ENCODE measurements at regions not wholly inside any gene's neighbourhood (a gene's known extent, or its start where the extent isn't known, plus 50 kb on each side); places are given as distances from the start of the nearest gene placed in this dataset.
"Not testable (repeated sequence)": the region's sequence is repeated elsewhere in the genome, so short reads cannot be mapped to it uniquely, and the experiment has no call there.

DNA sequence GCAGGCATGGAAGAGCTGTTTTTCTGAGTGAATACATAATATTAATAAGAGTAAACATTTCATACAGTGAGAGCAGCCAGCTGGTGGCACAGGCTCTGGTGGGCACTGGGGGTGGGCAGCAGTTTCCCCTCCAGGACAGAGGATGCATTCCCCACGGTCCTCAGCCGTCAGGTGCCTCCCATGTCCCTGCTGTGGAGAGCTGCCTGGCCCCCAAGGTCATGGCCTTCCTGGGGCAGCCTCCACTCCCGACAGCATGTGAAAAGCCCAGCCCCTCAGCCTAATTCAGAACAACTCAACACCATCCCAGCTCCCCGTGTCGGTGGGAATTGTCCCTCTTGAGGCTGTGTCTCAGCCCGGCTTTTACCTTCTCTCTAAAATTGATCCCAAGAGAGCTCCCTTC lies 147.4 kb downstream of the GALR1 start:
- no peak for DNase-seq
- Histone ChIP-seq H3K4me3 (ENCODE audit: insufficient read depth, low read depth, low read length, poor library complexity, severe bottlenecking) (no peak overlapping the region), H3K27ac (ENCODE audit: insufficient read depth, low read length, poor library complexity, severe bottlenecking) (no peak overlapping the region), H3K4me1 (ENCODE audit: control insufficient read depth, insufficient read depth, low read length, poor library complexity, severe bottlenecking) (no peaks in the 10 kb centered on the region), H3K27me3 (replicated peaks; ENCODE audit: control insufficient read depth, insufficient read depth, low read length, poor library complexity, severe bottlenecking) (no peaks in the 10 kb centered on the region), H3K9me3 (ENCODE audit: control insufficient read depth, low read length) (no peaks in the 10 kb centered on the region), H3K36me3 (ENCODE audit: control insufficient read depth, insufficient read depth, low read length) (no peaks in the 10 kb centered on the region)

DNA sequence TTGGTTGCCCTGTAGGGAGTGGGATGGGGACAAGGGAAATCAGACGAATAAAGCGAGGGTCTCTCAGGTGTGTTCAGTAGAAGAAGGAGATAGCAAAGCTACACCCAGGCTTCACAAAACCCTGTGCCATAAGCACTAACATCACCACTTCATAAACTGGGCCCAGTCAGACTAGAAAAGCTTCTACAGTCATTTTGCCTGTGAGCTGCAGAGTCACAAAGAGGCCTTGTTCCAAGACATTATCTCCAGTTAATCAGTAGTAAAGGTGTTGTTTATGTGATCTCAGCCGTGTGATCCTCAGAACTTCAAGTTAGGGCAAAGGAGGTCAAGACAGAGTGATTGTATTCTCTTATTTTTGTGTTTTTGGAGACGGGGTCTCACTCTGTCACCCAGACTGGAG lies 148.0 kb downstream of the GALR1 start:
- no peak for DNase-seq
- Histone ChIP-seq H3K36me3 (ENCODE audit: control insufficient read depth, insufficient read depth, low read length) (no peaks in the 10 kb centered on the region), H3K27me3 (replicated peaks; ENCODE audit: control insufficient read depth, insufficient read depth, low read length, poor library complexity, severe bottlenecking) (no peaks in the 10 kb centered on the region), H3K27ac (ENCODE audit: insufficient read depth, low read length, poor library complexity, severe bottlenecking) (no peak overlapping the region), H3K9me3 (ENCODE audit: control insufficient read depth, low read length) (no peaks in the 10 kb centered on the region), H3K4me3 (ENCODE audit: insufficient read depth, low read depth, low read length, poor library complexity, severe bottlenecking) (no peak overlapping the region), H3K4me1 (ENCODE audit: control insufficient read depth, insufficient read depth, low read length, poor library complexity, severe bottlenecking) (no peaks in the 10 kb centered on the region)

DNA sequence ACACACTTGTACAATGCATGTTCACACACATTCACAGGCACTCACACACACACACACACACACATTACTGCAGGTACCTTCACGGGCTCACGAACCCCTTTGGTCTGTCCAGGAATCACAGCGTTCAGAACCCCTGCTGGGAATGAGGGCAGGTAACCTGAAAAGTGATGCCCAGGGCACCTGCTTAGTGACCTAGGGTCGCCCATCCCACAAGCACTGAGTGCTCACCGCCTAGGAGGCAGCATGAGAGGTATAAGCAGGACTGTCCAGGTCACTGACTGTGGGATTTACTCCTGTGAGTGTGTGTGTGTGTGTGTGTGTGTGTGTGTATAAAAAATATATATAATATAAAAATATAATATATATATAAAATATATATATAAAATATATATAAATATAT lies 150.9 kb downstream of the GALR1 start:
- no peaks in the 10 kb centered on the region for H3K9me3 ChIP-seq (ENCODE audit: control insufficient read depth, low read length)
- H3K4me1 ChIP-seq (ENCODE audit: control insufficient read depth, insufficient read depth, low read length, poor library complexity, severe bottlenecking), result no peaks in the 10 kb centered on the region
- H3K36me3 ChIP-seq (ENCODE audit: control insufficient read depth, insufficient read depth, low read length), result no peaks in the 10 kb centered on the region
- no peak for DNase-seq
- H3K4me3 ChIP-seq (ENCODE audit: insufficient read depth, low read depth, low read length, poor library complexity, severe bottlenecking), result no peak overlapping the region
- H3K27ac ChIP-seq (ENCODE audit: insufficient read depth, low read length, poor library complexity, severe bottlenecking), result no peak overlapping the region
- H3K27me3 ChIP-seq (replicated peaks; ENCODE audit: control insufficient read depth, insufficient read depth, low read length, poor library complexity, severe bottlenecking), result no peaks in the 10 kb centered on the region

DNA sequence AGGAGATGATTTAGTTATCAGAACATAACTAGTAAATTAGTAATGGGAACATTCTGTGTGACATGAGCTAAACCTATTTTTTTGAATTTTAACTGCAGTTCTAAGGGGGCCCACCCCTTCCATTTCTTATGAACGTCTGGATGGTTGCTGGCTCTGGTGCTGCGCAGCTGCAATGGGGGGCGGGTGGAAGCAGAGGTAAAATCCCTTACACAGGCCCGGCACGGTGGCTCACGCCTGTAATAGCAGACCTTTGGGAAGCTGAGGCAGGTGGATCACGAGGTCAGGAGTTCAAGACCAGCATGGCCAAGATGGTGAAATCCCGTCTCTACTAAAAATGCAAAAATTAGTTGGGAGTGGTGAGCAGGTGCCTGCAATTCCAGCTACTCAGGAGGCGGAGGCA lies 151.5 kb downstream of the GALR1 start:
- H3K27me3 ChIP-seq (replicated peaks; ENCODE audit: control insufficient read depth, insufficient read depth, low read length, poor library complexity, severe bottlenecking), result no peaks in the 10 kb centered on the region
- no peak for DNase-seq
- H3K36me3 ChIP-seq (ENCODE audit: control insufficient read depth, insufficient read depth, low read length), result no peaks in the 10 kb centered on the region
- H3K4me3 ChIP-seq (ENCODE audit: insufficient read depth, low read depth, low read length, poor library complexity, severe bottlenecking), result no peak overlapping the region
- H3K9me3 ChIP-seq (ENCODE audit: control insufficient read depth, low read length), result no peaks in the 10 kb centered on the region
- H3K27ac ChIP-seq (ENCODE audit: insufficient read depth, low read length, poor library complexity, severe bottlenecking), result no peak overlapping the region
- H3K4me1 ChIP-seq (ENCODE audit: control insufficient read depth, insufficient read depth, low read length, poor library complexity, severe bottlenecking), result no peaks in the 10 kb centered on the region

DNA sequence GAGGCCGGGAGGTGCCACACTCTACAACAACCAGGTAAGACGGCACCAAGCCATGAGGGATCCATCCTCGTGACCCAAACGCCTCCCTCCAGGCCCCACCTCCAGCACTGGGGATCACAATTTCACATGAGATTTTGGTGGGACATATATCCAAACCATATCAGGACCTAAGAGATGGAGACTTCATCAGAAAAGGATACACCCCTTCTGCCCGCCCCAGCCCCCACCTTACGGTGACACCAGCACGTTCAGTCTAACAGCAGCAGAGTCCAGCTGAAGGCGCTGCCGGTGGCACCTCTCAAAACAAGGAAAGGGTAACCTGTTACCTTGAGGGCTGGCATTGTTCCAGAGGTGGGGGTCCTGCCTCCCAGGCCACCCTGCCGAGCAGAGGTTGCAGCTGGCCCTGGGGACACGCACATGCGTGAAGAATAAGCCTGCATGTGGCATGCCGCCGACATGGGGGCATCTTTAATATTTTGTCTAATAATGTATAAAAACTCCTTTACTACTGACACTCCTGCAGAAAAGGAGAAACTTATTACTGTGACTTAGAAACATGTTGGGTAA lies 154.4 kb downstream of the GALR1 start:
- Histone ChIP-seq H3K4me1 (ENCODE audit: control insufficient read depth, insufficient read depth, low read length, poor library complexity, severe bottlenecking) (no peaks in the 10 kb centered on the region), H3K27me3 (replicated peaks; ENCODE audit: control insufficient read depth, insufficient read depth, low read length, poor library complexity, severe bottlenecking) (no peaks in the 10 kb centered on the region), H3K4me3 (ENCODE audit: insufficient read depth, low read depth, low read length, poor library complexity, severe bottlenecking) (no peak overlapping the region), H3K9me3 (ENCODE audit: control insufficient read depth, low read length) (no peaks in the 10 kb centered on the region), H3K27ac (ENCODE audit: insufficient read depth, low read length, poor library complexity, severe bottlenecking) (no peak overlapping the region), H3K36me3 (ENCODE audit: control insufficient read depth, insufficient read depth, low read length) (no peaks in the 10 kb centered on the region)
- no peak for DNase-seq

DNA sequence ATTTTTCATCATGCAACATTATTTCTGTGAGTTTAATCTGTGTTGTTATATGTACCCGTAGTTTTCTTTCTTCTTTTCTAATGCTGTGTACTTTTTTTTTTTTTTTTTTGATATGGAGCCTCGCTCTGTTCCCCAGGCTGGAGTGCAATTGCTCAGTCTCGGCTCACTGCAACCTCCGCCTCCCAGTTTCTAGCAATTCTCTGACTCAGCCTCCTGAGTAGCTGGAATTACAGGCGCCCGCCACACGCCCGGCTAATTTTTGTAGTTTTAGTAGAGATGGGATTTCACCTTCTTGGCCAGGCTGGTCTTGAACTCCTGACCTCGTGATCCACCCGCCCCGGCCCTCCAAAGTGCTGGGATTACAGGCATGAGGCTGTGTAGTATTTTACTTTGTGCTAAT lies 155.4 kb downstream of the GALR1 start:
- no peak overlapping the region for H3K4me3 ChIP-seq (ENCODE audit: insufficient read depth, low read depth, low read length, poor library complexity, severe bottlenecking)
- DNase-seq, result no peak
- no peaks in the 10 kb centered on the region for H3K27me3 ChIP-seq (replicated peaks; ENCODE audit: control insufficient read depth, insufficient read depth, low read length, poor library complexity, severe bottlenecking)
- no peaks in the 10 kb centered on the region for H3K4me1 ChIP-seq (ENCODE audit: control insufficient read depth, insufficient read depth, low read length, poor library complexity, severe bottlenecking)
- H3K9me3 ChIP-seq (ENCODE audit: control insufficient read depth, low read length), result no peaks in the 10 kb centered on the region
- no peaks in the 10 kb centered on the region for H3K36me3 ChIP-seq (ENCODE audit: control insufficient read depth, insufficient read depth, low read length)
- no peak overlapping the region for H3K27ac ChIP-seq (ENCODE audit: insufficient read depth, low read length, poor library complexity, severe bottlenecking)

DNA sequence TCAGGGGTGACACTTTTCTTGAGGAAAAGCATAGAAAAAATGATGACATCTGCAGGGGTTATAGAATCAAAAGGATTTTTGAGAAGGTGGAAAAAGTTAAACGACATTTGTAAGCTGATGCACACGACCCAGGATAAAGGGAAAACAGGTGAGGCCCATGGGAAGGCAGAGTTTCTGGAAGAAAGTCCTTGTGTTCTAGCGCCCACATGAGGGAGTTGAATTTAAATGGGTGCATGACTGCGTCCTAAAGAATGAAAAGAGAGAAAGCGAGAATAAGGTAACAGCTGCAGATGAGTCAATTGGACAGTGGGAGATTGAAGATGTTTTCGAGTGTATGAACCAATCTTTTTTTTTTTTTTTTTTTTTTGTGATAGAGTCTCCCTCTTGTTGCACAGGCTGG lies 158.1 kb downstream of the GALR1 start:
- H3K9me3 ChIP-seq (ENCODE audit: control insufficient read depth, low read length), result no peaks in the 10 kb centered on the region
- H3K36me3 ChIP-seq (ENCODE audit: control insufficient read depth, insufficient read depth, low read length), result no peaks in the 10 kb centered on the region
- no peaks in the 10 kb centered on the region for H3K27me3 ChIP-seq (replicated peaks; ENCODE audit: control insufficient read depth, insufficient read depth, low read length, poor library complexity, severe bottlenecking)
- H3K4me3 ChIP-seq (ENCODE audit: insufficient read depth, low read depth, low read length, poor library complexity, severe bottlenecking), result no peak overlapping the region
- no peak for DNase-seq
- no peak overlapping the region for H3K27ac ChIP-seq (ENCODE audit: insufficient read depth, low read length, poor library complexity, severe bottlenecking)
- no peaks in the 10 kb centered on the region for H3K4me1 ChIP-seq (ENCODE audit: control insufficient read depth, insufficient read depth, low read length, poor library complexity, severe bottlenecking)

DNA sequence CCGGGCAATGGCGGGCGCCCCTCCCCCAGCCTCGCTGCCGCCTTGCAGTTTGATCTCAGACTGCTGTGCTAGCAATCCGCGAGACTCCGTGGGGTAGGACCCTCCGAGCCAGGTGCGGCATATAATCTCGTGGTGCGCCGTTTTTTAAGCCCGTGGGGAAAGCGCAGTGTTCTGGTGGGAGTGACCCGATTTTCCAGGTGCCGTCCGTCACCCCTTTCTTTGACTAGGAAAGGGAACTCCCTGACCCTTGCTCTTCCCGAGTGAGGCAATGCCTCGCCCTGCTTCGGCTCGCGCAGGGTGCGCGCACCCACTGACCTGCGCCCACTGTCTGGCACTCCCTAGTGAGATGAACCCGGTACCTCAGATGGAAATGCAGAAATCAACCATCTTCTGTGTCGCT lies 171.9 kb downstream of the GALR1 start:
- not testable (repeated sequence) for H3K36me3 ChIP-seq (ENCODE audit: control insufficient read depth, insufficient read depth, low read length); H3K4me3 ChIP-seq (ENCODE audit: insufficient read depth, low read depth, low read length, poor library complexity, severe bottlenecking); H3K4me1 ChIP-seq (ENCODE audit: control insufficient read depth, insufficient read depth, low read length, poor library complexity, severe bottlenecking); H3K27me3 ChIP-seq (replicated peaks; ENCODE audit: control insufficient read depth, insufficient read depth, low read length, poor library complexity, severe bottlenecking); DNase-seq; H3K9me3 ChIP-seq (ENCODE audit: control insufficient read depth, low read length); H3K27ac ChIP-seq (ENCODE audit: insufficient read depth, low read length, poor library complexity, severe bottlenecking)

DNA sequence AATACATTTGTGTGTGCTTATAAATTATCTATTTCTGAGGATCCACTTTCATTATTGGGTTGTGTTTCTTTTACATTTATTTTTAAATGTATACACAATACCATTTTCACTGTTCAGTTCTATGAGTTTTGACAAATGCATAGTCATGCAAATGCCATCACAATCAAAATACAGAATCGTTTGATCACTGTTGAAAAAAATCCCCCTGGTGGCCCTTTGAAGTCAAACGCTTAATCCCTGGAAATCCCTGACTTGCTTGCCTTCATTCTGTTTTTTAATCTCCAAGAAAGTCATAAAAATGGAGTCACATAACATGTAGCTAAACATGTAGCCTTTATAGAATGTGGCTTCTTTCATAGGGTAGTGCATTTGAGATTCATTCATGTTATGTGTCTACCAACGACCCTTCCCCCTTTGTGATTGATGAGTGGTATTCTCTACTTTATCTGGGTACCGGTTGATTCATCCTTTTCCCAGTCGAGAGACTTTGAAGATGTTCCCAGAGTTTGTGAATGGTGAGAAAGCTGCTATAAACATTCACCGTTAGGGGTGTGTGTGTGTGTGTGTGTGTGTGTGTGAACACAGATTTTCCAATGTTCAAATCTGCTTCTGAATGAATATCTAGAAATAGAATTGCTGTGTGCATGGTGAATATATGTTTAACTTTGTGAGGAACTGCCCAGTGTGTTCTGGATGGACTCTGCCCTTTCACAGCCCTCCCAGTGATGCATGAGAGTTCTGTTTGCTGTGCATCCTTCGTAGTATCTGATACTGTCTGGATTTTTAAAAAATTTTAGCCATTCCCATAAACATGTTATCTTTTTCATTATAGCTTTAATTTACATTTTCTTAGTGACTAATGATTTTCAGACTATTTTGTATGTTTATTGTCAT lies 173.6 kb downstream of the GALR1 start:
- H3K9me3 ChIP-seq (ENCODE audit: control insufficient read depth, low read length), result no peaks in the 10 kb centered on the region
- no peaks in the 10 kb centered on the region for H3K27me3 ChIP-seq (replicated peaks; ENCODE audit: control insufficient read depth, insufficient read depth, low read length, poor library complexity, severe bottlenecking)
- H3K36me3 ChIP-seq (ENCODE audit: control insufficient read depth, insufficient read depth, low read length), result no peaks in the 10 kb centered on the region
- no peak overlapping the region for H3K27ac ChIP-seq (ENCODE audit: insufficient read depth, low read length, poor library complexity, severe bottlenecking)
- H3K4me3 ChIP-seq (ENCODE audit: insufficient read depth, low read depth, low read length, poor library complexity, severe bottlenecking), result no peak overlapping the region
- DNase-seq, result no peak
- no peaks in the 10 kb centered on the region for H3K4me1 ChIP-seq (ENCODE audit: control insufficient read depth, insufficient read depth, low read length, poor library complexity, severe bottlenecking)

DNA sequence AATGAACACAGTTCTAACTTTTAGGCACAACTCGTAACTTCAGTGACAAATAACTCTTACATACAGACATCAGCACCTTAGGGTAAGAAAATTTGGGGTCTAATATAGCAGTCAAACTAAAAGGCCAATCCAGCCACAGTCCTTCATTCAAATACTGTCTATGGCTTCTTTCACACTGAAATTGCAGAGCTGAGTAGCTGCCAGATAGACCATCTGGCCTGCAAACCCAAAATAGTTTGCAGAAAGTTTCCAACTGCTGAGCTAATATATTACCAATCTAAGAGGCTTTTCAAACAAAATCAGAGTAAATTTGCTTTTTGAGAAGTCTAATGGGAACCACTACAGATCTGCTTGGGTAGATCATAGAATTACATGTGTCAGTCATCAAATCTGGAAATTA lies 183.4 kb downstream of the GALR1 start:
- H3K4me1 ChIP-seq (ENCODE audit: control insufficient read depth, insufficient read depth, low read length, poor library complexity, severe bottlenecking), result no peaks in the 10 kb centered on the region
- H3K4me3 ChIP-seq (ENCODE audit: insufficient read depth, low read depth, low read length, poor library complexity, severe bottlenecking), result no peak overlapping the region
- no peaks in the 10 kb centered on the region for H3K36me3 ChIP-seq (ENCODE audit: control insufficient read depth, insufficient read depth, low read length)
- H3K9me3 ChIP-seq (ENCODE audit: control insufficient read depth, low read length), result no peaks in the 10 kb centered on the region
- no peak overlapping the region for H3K27ac ChIP-seq (ENCODE audit: insufficient read depth, low read length, poor library complexity, severe bottlenecking)
- DNase-seq, result no peak
- no peaks in the 10 kb centered on the region for H3K27me3 ChIP-seq (replicated peaks; ENCODE audit: control insufficient read depth, insufficient read depth, low read length, poor library complexity, severe bottlenecking)

Measured in effector memory CD4-positive, alpha-beta T cell (primary cell).